Stimulated activated CD8-positive, alpha-beta memory T cell treated with anti-CD3 and anti-CD28 coated beads, Interleukin-2, amount 100 ng/mL, for 48 hours (primary cell): ENCODE measurements at regions not wholly inside any gene's neighbourhood (a gene's known extent, or its start where the extent isn't known, plus 50 kb on each side); places are given as distances from the start of the nearest gene placed in this dataset.
"Not testable (repeated sequence)": the region's sequence is repeated elsewhere in the genome, so short reads cannot be mapped to it uniquely, and the experiment has no call there.

Source experiments
- DNase-seq, 2 donors: peaks; one replicate each; pipeline ENCODE4 v3.0.0-alpha.2; 2020; ENCODE audit warnings: low read depth in 2 of 2

- not testable (repeated sequence) for DNase-seq
These were observed 68.5 kb upstream of the ECI2 start for GRCh38 chr6:4203642-4204417.

- DNase-seq: no peak
These were observed 57.3 kb upstream of the ECI2 start for GRCh38 chr6:4192627-4193026.

- no peak for DNase-seq
These were observed 56.8 kb upstream of the ECI2 start for GRCh38 chr6:4192173-4192572.

GRCh38 chr6:4191271-4191721 is 55.9 kb upstream of the ECI2 start:
- DNase-seq: no peak

- no peak for DNase-seq
These were observed 53.9 kb upstream of the ECI2 start for GRCh38 chr6:4189249-4189648.

GRCh38 chr6:4188801-4189200 is 53.4 kb upstream of the ECI2 start:
- DNase-seq: no peak

- no peak for DNase-seq
These were observed 52.1 kb upstream of the ECI2 start for GRCh38 chr6:4187480-4187879.

- no peak for DNase-seq
These were observed 51.0 kb upstream of the ECI2 start for GRCh38 chr6:4186385-4186784.

GRCh38 chr6:4185846-4186245 is 50.5 kb upstream of the ECI2 start:
- DNase-seq: no peak

GRCh38 chr6:4185419-4185818 is 50.0 kb upstream of the ECI2 start:
- DNase-seq: peak; percentile 7 to 20
